ENCODE measurements at regions not wholly inside any gene's neighbourhood (a gene's known extent, or its start where the extent isn't known, plus 50 kb on each side); places are given as distances from the start of the nearest gene placed in this dataset.

GRCh38 chr2:236875906-236876505 is 209.7 kb upstream of the COPS8 start:
- TF ChIP-seq EP300 (IDR thresholded peaks at IDR 0.05) (no peak), POLR2A (IDR thresholded peaks at IDR 0.05) (no peak)
